Stimulated activated CD8-positive, alpha-beta memory T cell treated with anti-CD3 and anti-CD28 coated beads, Interleukin-2, amount 100 ng/mL, for 1 hour (primary cell): ENCODE measurements at regions not wholly inside any gene's neighbourhood (a gene's known extent, or its start where the extent isn't known, plus 50 kb on each side); places are given as distances from the start of the nearest gene placed in this dataset.
"Not testable (repeated sequence)": the region's sequence is repeated elsewhere in the genome, so short reads cannot be mapped to it uniquely, and the experiment has no call there.

ENCODE experiments used
- DNase-seq, 2 donors: peaks; one replicate each; pipeline ENCODE4 v3.0.0-alpha.2; 2020; ENCODE audit warnings: low read depth in 2 of 2

DNA sequence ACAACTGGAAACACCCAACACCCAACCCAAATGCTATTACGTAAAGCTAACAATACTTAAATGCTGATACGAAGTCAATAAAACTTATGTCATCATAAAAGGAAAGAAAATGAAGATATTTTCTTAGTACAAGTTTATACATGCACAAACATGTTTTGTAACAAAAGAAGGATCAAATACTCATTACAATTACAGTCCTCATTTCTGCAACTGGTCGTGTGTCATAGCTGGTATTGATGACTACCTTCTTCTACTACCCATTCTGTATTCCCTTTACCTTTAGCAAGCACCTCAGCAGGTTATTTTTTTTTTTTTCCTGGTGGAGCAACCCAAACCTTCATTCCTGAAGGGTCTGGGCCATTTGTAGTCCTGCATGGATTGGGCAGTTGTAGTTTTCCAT lies 1298.5 kb downstream of the SUCLG1 start:
- no peak for DNase-seq

DNA sequence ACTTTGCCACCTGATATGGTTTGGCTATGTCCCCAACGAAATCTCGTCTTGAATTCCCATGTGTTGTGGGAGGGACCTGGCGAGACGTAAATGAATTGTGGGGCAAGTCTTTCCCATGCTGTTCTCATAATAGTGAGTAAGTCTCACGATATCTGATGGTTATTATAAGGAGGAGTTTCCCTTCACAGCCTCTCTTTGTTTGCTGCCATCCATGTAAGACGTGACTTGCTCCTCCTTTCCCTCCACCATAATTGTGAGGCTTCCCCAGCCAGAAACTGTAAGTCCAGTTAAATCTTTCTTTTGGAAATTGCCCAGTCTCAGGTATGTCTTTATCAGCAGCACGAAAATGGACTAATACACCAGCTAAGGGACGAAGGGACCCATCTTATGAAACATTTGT lies 1303.3 kb downstream of the SUCLG1 start:
- no peak for DNase-seq

GRCh38 chr2:83143946-83144345 lies 1315.1 kb downstream of the SUCLG1 start:
- DNase-seq: no peak

GRCh38 chr2:83142934-83143333 lies 1316.1 kb downstream of the SUCLG1 start:
- no peak for DNase-seq

GRCh38 chr2:83115606-83116005 lies 1343.5 kb downstream of the SUCLG1 start:
- no peak for DNase-seq

GRCh38 chr2:83115155-83115554 lies 1343.9 kb downstream of the SUCLG1 start:
- DNase-seq: no peak

DNA sequence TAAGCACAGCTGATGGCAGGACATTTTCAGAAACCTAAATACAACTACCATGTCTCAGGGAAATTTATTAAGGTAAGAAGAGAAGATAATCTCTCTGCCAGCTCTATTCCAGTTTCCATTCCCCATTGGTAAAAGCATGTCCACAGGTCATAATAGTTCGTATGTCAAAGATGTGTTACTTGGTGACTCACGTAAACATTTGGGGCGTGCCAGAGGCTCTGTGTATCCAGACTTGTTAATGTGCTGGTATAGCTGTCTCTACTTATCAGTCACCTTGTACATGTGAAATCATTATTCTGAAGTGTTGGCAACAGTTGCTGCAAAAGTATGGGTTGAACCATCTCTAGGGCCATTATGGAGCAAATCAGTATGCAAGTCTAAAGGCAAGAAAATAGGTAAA lies 1345.1 kb downstream of the SUCLG1 start:
- DNase-seq: no peak

DNA sequence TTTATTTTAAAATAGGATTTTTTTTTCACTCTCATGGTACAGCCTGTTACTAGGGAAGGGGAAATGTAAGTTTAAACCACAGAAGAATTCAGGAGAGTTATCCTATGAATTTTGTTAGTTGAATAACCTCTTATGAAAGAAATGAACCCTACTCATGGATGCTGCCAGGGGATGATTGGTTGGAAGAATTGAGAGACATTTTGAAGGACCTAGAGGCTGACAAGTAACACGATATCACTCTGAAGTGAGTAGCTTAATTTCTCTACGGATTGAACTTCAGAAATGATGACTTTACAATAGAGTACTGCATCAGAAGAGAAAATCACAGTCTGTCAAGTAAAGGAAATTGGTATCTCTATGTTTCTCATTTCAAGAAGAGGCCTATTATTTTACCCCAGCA lies 1346.2 kb downstream of the SUCLG1 start:
- no peak for DNase-seq

GRCh38 chr2:83109284-83109683 lies 1349.8 kb downstream of the SUCLG1 start:
- no peak for DNase-seq

DNA sequence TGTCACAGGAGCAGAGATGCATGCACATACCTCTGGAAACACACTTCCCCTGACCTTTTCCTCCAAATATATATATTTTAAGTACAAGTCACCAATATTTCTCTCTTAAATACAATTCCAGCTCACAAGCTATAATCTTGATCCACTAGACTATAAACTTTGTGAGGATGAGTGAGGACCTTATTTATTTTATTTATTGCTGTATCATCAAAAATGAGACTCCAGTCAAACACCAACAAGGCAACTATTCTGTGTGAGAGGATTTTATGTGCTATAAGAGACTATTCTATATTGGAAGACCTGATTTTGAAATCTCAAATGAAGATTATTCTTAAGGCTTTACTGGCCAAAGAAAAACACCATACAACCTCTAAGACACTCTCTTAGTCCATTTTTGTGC lies 1352.2 kb downstream of the SUCLG1 start:
- no peak for DNase-seq

DNA sequence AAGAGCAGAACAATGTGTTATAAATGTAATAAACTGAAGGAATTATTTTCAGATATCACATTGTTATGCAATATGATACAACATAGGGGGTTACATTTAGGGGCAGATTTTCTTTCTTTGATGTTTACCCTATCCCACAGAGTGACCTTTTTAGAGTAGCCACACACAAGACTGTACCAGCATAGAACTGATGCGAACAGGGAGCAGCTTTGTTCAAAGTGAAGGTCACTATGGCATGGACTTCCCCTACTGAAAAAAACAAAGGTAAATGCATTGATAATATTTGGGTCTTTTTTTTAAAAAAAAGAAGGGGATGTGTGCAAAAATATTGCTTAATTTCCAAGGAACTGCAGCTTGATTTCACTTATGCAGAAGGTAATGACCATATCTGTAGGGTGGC lies 1354.9 kb downstream of the SUCLG1 start:
- DNase-seq: no peak

- no peak for DNase-seq
These were observed 1355.5 kb downstream of the SUCLG1 start for GRCh38 chr2:83103613-83104012.

DNA sequence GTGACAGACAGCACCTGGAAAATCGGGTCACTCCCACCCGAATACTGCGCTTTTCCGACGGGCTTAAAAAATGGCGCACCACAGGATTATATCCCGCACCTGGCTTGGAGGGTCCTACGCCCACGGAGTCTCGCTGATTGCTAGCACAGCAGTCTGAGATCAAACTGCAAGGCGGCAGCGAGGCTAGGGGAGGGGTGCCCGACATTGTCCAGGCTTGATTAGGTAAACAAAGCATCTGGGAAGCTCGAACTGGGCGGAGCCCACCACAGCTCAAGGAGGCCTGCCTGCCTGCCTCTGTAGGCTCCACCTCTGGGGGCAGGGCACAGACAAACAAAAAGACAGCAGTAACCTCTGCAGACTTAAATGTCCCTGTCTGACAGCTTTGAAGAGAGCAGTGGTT lies 1370.0 kb downstream of the SUCLG1 start:
- DNase-seq: not testable (repeated sequence)

DNA sequence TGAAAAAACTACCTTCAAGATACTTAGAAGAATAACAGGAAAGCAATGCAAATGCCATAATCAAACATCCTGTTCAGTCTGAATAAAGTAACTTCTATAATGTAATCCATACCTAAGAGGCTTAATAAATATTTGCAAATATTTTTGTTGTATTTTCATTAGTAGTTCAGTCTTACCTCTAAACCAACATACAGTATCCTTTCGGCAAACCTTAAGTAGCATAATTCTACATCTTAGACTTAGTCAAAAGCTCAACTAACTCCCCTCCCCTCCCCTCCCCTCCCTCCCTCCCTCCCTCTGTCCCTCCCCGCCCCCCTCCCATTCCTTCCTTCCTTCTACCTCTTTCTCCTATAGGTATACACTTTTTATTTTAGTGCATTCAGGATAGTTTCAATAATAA lies 1373.2 kb downstream of the SUCLG1 start:
- no peak for DNase-seq

DNA sequence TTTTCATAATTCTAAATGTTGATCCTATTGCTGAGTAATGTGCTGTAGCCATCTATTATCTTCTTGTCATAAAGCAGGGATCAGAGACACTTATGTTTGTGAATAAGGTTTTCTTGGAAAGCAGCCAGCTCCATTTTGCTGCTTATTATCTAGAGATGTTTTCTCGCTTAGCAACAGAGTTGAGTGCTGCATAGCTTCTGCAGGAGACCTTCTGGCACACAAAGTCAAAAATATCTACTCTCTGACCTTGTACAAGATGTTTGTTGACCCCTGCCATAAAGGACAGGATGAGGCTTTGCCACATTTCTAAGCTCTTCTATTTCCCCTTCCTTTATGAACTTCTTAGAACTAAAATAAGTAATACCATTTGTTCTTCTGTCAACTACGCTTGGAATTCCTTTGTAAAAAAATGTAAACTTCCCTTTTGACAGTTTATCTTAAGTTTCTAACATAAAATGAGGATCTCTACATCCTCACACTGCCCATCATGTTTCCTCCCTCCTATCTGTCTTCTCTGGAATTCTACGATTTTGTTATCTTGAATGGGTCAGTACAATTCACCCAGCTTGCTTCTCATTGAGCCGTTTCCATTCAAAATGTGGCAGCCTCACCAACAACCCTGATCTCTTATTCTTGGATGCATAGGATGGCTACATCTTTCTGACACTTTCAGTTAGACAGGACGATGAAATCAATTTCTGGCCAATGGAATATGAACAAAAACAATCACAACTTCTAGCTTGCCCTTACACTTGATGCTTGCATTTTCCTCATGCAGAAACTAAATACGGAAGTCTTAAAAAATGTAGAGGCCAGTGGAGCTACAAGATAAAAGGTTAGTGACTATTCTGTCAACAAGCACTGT lies 1377.0 kb downstream of the SUCLG1 start:
- no peak for DNase-seq

DNA sequence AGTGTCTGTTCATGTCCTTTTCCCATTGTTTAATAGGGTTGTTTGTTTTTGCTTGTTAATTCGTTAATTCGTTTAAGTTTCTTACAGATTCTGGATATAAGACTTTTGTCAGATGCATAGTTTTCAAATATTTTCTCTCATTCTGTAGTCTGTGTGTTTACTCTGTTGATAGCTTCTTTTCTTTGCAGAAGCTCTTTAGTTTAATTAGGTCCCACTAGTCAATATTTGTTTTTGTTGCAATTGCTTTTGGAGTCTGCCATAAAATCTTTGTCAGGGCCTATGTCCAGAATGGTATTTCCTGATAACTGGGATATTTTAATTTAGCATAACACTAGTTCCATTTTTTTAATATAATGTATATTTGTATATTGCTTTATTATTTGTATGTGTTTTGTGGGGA lies 1380.1 kb downstream of the SUCLG1 start:
- DNase-seq: no peak

- DNase-seq: no peak
These were observed 1386.3 kb downstream of the SUCLG1 start for GRCh38 chr2:83072767-83073166.

DNA sequence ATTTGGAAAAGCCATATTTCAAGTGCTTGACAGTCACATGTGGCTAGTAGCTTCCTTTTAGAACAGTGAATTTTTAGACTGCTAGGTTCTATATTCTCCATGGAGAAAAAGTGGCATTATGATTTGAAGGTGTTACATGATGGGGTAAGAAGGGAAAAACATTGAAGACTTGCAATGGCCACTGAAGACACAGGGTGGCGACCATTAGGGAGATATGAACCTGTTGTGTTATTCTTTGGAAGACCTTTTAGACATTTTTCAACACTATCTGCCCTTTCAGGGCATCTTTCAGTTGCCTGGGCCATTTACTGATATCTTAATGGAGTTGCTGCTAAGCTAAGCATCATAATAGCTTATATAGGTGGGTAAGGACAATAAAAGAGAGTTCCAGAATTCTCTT lies 1387.2 kb downstream of the SUCLG1 start:
- DNase-seq: no peak

DNA sequence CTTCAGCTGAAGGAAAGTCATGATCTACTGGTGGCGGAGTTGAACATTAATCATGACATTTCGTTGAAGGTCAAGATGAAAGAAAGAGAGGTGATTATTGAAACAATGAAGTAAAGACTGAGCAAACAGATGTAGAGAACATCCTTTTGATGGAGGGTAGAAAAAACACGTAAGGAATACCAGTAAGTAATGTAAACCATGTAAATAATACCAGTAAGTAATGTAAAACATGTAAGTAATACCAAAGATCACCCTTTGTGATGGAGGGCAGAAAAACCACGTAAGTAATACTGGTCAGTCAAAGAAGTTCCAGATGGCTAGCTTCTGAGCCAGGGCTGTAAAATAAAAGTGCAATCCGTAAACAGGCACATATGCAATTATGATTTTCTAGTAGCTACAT lies 1387.7 kb downstream of the SUCLG1 start:
- DNase-seq: no peak

DNA sequence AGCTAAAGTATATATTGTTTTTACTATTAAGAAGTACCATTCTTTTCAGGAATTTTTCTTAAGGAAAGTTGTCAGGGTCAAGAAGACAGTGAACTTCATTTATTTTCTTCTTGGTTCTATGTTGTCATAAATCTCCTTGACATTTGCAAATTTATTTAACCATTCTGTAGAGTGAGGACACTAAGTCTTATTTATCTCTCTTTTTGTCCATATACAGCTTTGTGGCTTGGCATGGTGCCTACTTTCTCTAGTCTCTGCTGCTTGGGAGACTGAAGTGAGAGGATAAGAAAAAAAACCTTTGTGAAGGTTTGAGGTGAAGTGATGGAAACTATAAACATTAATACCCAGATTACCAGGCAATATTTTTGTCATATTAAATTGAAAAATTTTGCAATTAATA lies 1389.4 kb downstream of the SUCLG1 start:
- DNase-seq: no peak

DNA sequence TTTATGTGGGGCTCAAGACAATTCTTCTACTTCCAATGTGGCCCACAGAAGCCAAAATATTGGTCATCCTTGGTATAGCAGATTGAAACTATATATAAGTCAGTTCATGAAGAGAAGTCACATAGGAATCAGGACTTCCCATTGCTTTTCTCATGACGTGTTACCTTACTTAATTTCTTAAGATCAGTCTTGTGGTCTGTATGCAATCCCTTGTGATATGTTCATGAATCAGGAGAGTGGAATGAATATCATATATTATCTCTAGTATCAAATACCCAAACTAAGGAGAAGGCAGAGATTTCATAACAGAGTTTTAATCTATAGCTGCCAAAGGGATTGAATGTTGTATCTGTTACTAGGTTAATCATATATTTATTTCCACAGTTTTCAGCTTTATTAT lies 1390.4 kb downstream of the SUCLG1 start:
- no peak for DNase-seq

DNA sequence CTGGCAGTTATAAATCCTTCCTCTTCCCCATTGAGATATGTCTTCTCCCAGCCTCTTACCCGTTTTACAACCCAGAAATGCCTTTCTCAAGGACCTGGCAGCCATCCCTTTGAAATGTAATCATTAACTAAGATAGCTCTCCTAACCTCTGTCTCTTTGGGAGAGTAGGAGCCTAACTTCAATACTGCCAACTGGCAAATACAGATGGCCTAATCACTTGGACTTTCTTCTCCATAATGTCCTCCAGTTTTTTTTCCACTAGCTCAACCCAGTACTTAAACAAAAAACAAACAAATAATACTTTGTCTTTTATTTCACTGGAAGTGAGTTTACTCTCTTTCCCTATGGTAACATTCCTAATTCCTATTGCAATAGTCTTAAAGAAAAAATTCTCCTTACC lies 1391.1 kb downstream of the SUCLG1 start:
- no peak for DNase-seq

DNA sequence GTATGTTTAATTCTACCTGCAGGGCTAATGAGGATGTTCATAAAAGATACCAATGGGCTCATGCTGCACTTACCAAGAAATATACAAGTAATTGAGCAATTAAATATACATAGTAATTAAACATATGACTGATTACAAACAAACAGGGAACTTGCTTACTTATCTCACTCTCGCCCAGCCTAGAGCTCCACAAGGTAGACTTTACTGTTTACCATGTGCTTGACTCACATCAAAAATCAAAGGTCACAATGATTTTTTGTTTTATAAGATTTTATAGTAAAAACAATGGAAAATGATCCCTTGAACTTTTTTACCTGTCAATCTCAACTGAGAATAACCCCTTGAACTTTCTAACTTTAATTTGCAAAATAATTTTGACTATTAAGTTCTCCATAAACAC lies 1395.1 kb downstream of the SUCLG1 start:
- DNase-seq: no peak

GRCh38 chr2:83063511-83063910 lies 1395.6 kb downstream of the SUCLG1 start:
- DNase-seq: no peak
